GM10266 (cell line): ENCODE measurements at regions not wholly inside any gene's neighbourhood (a gene's known extent, or its start where the extent isn't known, plus 50 kb on each side); places are given as distances from the start of the nearest gene placed in this dataset.

Experiments used
- DNase-seq: peaks from one replicate; pipeline ENCODE4 v3.0.0; 2012; ENCODE audit errors: extremely low spot score
- TF ChIP-seq, protein P1 (sequence below): IDR thresholded peaks from 2 replicates; pipeline ENCODE4 v1.5.1; 2012; ENCODE audit warnings: mild to moderate bottlenecking, low read depth; ENCODE audit not compliant: control insufficient read depth, insufficient read depth; ENCODE audit errors: missing control alignments

DNA sequence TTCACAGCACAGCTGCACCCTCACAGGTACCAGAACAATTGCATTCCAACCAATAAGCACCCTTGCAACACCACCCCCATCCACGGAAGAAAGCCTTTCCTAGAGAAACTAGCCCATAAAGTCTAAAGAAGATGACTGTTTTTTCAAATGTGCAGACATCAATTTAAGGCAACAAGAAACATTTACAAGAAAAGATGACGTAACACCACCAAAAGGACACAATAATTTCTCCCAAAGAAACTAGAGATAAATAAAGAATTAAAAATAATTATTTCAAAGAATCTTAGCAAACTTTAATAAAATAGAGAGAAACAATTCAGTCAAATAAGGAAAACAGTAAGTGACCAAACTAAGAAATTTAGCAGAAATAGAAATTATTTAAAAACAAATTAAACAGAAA is 352.3 kb upstream of the ATXN7L3B start:
- DNase-seq, result no peak
- TF ChIP-seq, protein P1, sequence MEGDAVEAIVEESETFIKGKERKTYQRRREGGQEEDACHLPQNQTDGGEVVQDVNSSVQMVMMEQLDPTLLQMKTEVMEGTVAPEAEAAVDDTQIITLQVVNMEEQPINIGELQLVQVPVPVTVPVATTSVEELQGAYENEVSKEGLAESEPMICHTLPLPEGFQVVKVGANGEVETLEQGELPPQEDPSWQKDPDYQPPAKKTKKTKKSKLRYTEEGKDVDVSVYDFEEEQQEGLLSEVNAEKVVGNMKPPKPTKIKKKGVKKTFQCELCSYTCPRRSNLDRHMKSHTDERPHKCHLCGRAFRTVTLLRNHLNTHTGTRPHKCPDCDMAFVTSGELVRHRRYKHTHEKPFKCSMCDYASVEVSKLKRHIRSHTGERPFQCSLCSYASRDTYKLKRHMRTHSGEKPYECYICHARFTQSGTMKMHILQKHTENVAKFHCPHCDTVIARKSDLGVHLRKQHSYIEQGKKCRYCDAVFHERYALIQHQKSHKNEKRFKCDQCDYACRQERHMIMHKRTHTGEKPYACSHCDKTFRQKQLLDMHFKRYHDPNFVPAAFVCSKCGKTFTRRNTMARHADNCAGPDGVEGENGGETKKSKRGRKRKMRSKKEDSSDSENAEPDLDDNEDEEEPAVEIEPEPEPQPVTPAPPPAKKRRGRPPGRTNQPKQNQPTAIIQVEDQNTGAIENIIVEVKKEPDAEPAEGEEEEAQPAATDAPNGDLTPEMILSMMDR, result no peak

DNA sequence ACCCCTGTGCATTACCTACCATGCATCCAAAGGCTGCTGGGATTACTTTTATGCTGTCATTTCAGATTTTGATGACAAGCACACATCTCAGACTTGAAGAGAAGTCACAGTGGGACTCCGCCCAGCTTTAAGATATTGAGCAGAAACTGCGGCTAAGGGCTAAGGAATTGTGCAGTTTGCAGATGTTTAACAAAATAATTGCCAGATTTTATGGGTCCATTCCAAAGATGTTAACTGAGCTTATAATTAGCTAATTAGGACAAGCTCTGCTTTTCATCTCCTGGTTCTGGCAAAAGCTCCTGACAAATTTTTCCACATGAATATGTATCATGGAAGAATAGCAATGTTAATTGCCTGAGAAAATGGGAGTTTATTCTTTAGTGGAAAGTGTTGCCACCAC is 344.4 kb upstream of the ATXN7L3B start:
- TF ChIP-seq, protein P1, result no peak
- DNase-seq, result no peak

DNA sequence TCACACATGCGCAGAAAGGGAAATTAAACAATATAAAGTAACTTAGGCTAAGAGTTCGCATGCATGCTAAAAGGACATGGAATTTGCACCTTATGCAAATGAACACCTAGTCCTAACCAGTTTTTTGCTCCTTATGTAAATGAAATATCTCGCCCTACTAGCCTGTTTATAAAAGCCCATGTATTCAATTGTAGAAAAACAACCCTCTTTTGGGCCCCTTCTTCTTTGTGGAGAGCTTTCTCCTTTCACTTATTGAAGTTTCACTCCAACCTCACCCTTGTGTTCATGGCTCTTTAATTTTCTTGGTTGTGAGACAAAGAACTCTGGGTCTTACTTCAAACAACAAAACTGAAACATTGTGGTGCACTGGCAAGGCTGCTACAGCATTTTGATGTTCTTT is 333.4 kb upstream of the ATXN7L3B start:
- TF ChIP-seq, protein P1, result no peak
- no peak for DNase-seq

DNA sequence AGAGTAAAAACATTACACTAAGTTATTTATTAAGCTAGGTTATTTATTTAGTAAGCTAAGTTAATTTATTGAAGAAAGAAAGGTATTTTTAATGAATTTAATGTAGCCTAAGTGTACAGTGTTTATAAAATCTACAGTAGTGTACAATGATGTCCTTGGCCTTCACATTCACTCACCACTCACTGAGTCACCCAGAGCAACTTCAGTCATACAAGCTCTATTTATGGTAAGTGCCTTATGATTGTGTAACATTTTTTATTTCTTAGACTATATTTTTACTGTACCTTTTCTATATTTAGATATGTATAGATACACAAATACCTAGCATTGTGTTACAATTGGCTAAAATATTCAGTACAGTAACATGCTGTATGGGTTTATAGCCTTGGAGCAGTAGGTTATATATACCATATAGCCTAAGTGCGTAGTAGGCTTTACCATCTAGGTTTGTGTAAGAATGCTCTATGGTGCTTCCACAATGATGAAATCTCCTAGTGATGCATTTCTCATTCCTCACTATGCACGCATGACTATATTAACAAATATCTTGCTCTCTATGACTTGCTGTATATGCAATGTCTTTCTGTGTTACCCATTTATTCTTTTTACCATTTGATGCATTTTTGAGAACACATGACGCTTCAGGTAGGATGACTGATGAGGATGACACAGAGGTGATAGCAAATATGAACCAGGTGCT is 309.6 kb upstream of the ATXN7L3B start:
- no peak for DNase-seq
- TF ChIP-seq, protein P1, result no peak

DNA sequence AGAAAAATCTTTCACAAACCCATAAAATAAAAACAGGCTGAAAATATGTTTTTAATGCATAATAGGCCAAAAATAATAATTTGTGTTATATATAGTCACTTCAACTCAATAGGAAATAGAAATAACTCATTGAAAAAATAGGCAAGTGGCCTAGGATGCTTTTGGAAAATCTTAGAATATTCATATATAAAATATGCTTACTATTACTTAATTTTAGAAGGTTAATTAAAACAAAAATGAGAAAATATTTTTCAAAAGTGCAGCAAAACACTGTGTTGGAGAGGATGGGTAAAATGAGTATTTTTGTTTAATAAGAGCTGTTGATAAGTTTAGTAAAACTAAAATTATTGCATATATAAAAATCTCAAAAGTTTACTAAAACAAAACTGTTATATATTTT is 308.0 kb upstream of the ATXN7L3B start:
- DNase-seq, result no peak
- TF ChIP-seq, protein P1, result no peak

DNA sequence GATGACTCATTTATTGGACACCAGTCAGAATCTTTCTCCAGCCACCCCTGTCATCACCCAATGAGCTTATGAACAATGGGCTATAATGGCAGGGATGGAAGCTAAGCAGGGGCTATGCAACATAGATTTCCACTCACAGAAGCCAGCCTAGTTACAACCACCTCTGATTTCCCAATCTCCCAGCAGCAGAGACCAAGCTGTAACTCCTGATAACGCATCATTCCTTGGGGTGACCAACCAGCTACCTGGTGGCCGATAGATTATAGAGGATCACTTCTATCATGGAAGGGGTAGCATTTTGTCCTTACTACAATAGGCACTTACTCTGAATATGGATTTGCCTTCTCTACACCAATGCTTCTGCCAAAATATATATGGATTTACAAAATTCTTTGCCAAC is 302.3 kb upstream of the ATXN7L3B start:
- no peak for DNase-seq
- TF ChIP-seq, protein P1, result no peak

DNA sequence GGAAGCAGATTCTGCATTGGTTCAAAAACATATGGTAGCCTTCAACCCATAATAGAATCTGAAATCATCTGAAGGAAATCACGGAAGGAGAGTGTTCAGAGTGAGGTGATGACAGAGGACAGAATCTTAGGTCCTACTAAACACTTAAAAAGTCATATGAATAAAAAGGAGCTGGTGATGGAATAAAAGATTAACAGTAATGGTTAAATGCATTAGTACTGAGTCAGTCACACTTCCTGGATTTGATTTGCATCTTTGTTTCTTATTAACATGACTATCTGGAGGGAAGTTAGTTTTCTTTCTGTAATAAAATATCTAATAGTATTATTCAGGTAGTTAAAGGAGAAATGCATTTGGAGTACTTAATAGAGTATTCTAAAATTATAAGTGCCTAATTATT is 296.3 kb upstream of the ATXN7L3B start:
- DNase-seq, result no peak
- TF ChIP-seq, protein P1, result no peak
